Trophoblast cell (in vitro differentiated cells and primary cell): ENCODE measurements at regions not wholly inside any gene's neighbourhood (a gene's known extent, or its start where the extent isn't known, plus 50 kb on each side); places are given as distances from the start of the nearest gene placed in this dataset.

Experiments used
- DNase-seq, 2 donors: peaks; one replicate each; pipeline ENCODE4 v3.0.0-alpha.2; 2016
- H2AFZ ChIP-seq: 2 replicates; pipeline ENCODE4 v1.6.1; 2013; ENCODE audit warnings: low read length, moderate library complexity, mild to moderate bottlenecking; ENCODE audit not compliant: insufficient read depth, poor library complexity
- H2AK5ac ChIP-seq: 2 replicates; pipeline ENCODE4 v1.6.1; 2013; ENCODE audit warnings: mild to moderate bottlenecking, low read length
- H2BK120ac ChIP-seq: 2 replicates; pipeline ENCODE4 v1.6.1; 2013; ENCODE audit warnings: low read length, mild to moderate bottlenecking, moderate library complexity; ENCODE audit not compliant: insufficient read depth, poor library complexity
- H2BK12ac ChIP-seq: 2 replicates; pipeline ENCODE4 v1.6.1; 2013; ENCODE audit warnings: mild to moderate bottlenecking, low read length, moderate library complexity
- H2BK5ac ChIP-seq: 2 replicates; pipeline ENCODE4 v1.6.1; 2013; ENCODE audit warnings: low read length, low read depth, moderate library complexity, mild to moderate bottlenecking; ENCODE audit not compliant: poor library complexity
- H3K14ac ChIP-seq: 2 replicates; pipeline ENCODE4 v1.6.1; 2013; ENCODE audit warnings: mild to moderate bottlenecking, low read length
- H3K18ac ChIP-seq: 2 replicates; pipeline ENCODE4 v1.6.1; 2013; ENCODE audit warnings: mild to moderate bottlenecking, low read length
- H3K23ac ChIP-seq: 2 replicates; pipeline ENCODE4 v1.6.1; 2013; ENCODE audit warnings: low read length
- H3K27ac ChIP-seq: 2 replicates; pipeline ENCODE4 v1.5.1; 2013; ENCODE audit warnings: low read depth, mild to moderate bottlenecking, inconsistent platforms, low read length, moderate library complexity
- H3K27me3 ChIP-seq: 2 replicates; pipeline ENCODE4 v1.6.1; 2013; ENCODE audit warnings: inconsistent platforms, mild to moderate bottlenecking, low read length, moderate library complexity; ENCODE audit not compliant: insufficient read depth
- H3K36me3 ChIP-seq, 2 experiments: 1 replicate in 1 of 2; 2 replicates in 1 of 2; pipeline ENCODE4 v1.6.1; 2013; ENCODE audit warnings: low read length in 2 of 2, mild to moderate bottlenecking in 2 of 2, moderate library complexity in 1 of 2; ENCODE audit not compliant: insufficient read depth in 2 of 2, control insufficient read depth in 1 of 2
- H3K4ac ChIP-seq: 2 replicates; pipeline ENCODE4 v1.6.1; 2013; ENCODE audit warnings: low read depth, mild to moderate bottlenecking, low read length, moderate library complexity
- H3K4me1 ChIP-seq, 2 experiments: 1 replicate in 1 of 2; 2 replicates in 1 of 2; pipeline ENCODE4 v1.6.1; 2013; ENCODE audit warnings: low read length in 2 of 2, mild to moderate bottlenecking in 2 of 2, moderate library complexity in 1 of 2; ENCODE audit not compliant: insufficient read depth in 2 of 2, control insufficient read depth in 1 of 2
- H3K4me2 ChIP-seq: 2 replicates; pipeline ENCODE4 v1.6.1; 2013; ENCODE audit warnings: inconsistent platforms, mild to moderate bottlenecking, low read length, moderate library complexity
- H3K4me3 ChIP-seq: 2 replicates; pipeline ENCODE4 v1.5.1; 2013; ENCODE audit warnings: mild to moderate bottlenecking, low read depth, low read length, inconsistent platforms
- H3K79me1 ChIP-seq: one replicate; pipeline ENCODE4 v1.6.1; 2013; ENCODE audit warnings: low read length
- H3K79me2 ChIP-seq: 2 replicates; pipeline ENCODE4 v1.6.1; 2013; ENCODE audit warnings: low read length, mild to moderate bottlenecking; ENCODE audit not compliant: control insufficient read depth, insufficient read depth, poor library complexity
- H3K9ac ChIP-seq: 2 replicates; pipeline ENCODE4 v1.6.1; 2013; ENCODE audit warnings: mild to moderate bottlenecking, low read length
- H3K9me3 ChIP-seq: 2 replicates; pipeline ENCODE4 v1.6.1; 2013; ENCODE audit warnings: low read depth, mild to moderate bottlenecking, control low read depth, inconsistent platforms, low read length; ENCODE audit not compliant: insufficient read depth
- H4K12ac ChIP-seq: 2 replicates; pipeline ENCODE4 v1.6.1; 2013; ENCODE audit warnings: low read depth, mild to moderate bottlenecking, low read length, moderate library complexity
- H4K8ac ChIP-seq: 2 replicates; pipeline ENCODE4 v1.6.1; 2013; ENCODE audit warnings: low read depth, mild to moderate bottlenecking, low read length, moderate library complexity
- H4K91ac ChIP-seq: one replicate; pipeline ENCODE4 v1.6.1; 2013; ENCODE audit warnings: low read depth, mild to moderate bottlenecking, low read length, moderate library complexity
- WGBS: extraction: QIAGEN DNeasy Blood & Tissue Kit; methylation state at CpG from one replicate; pipeline ENCODE4 v1.1.7; 2013; ENCODE audit warnings: missing lambda C conversion rate; ENCODE audit not compliant: insufficient read length, insufficient coverage; ENCODE audit errors: extremely low coverage; 5-methylcytosine and 5-hydroxymethylcytosine counted together

DNA sequence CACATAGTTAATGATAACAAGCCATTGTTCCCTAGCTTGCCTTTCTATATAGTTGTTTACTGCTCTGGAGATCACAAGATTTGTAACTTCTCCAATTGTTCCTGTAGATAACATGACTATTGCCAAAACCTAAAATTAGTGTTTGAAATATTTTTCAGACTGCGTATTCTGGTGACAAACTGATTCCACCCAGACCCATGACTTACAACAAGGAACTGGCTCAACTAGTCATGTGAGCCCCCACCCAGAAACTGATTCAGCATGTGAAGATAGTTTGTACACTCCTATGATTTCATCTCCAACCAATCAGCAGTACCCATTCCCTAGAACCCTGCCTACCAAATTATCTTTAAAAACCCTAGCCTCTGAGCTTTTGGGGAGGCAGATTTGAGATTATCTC lies 131.4 kb upstream of the BCL9 start:
- no peak overlapping the region for H3K4me2 ChIP-seq
- no peak overlapping the region for H2AFZ ChIP-seq
- peak; percentile 33 to 82 for DNase-seq
- no peak overlapping the region for H2BK12ac ChIP-seq
- H3K79me1 ChIP-seq = no peaks in the 10 kb centered on the region
- H3K27me3 ChIP-seq = no peaks in the 10 kb centered on the region
- no peak overlapping the region for H2BK5ac ChIP-seq
- no peak overlapping the region for H2AK5ac ChIP-seq
- no peak overlapping the region for H3K4ac ChIP-seq
- no peak overlapping the region for H3K23ac ChIP-seq
- H3K9me3 ChIP-seq = no peaks in the 10 kb centered on the region
- no CpG with 5 or more reads among the region's 1 CpG for WGBS
- no peak overlapping the region for H3K27ac ChIP-seq
- no peak overlapping the region for H4K8ac ChIP-seq
- no peak overlapping the region for H2BK120ac ChIP-seq
- no peak overlapping the region for H3K4me3 ChIP-seq
- H4K12ac ChIP-seq = no peak overlapping the region
- no peak overlapping the region for H3K14ac ChIP-seq
- no peak overlapping the region for H3K18ac ChIP-seq
- H3K79me2 ChIP-seq = no peaks in the 10 kb centered on the region
- H3K36me3 ChIP-seq = no peaks in the 10 kb centered on the region
- H3K9ac ChIP-seq = no peak overlapping the region
- no peaks in the 10 kb centered on the region for H3K4me1 ChIP-seq
- H4K91ac ChIP-seq = no peak overlapping the region

DNA sequence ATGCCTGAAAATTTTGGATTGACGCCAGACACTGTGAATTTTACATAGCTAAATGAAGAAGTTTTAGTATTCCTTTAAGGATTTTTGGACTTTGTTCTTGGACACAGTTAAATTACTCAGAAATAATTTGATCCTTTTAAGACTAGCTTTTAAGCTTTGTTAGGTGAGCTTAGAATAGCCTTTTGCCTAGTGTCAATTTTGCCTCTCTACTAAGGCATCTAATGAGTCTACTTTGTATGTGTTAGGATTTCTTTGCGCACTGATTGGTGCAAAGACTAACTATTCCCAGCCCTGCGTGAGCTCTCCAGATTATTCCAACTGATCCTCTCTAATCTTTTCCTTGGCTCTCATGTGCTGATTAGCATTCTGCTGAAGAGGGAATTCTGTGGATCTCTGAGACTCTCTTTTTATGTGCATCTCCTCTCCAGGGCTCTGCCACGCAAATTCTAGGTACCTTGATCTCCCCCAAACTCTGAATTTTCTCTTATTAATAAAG lies 128.1 kb upstream of the BCL9 start:
- no peak overlapping the region for H3K23ac ChIP-seq
- H3K9me3 ChIP-seq = no peaks in the 10 kb centered on the region
- no peak overlapping the region for H4K8ac ChIP-seq
- H3K4me1 ChIP-seq = no peaks in the 10 kb centered on the region
- H3K27me3 ChIP-seq = no peaks in the 10 kb centered on the region
- H3K79me2 ChIP-seq = no peaks in the 10 kb centered on the region
- no CpG with 5 or more reads among the region's 4 CpGs for WGBS
- no peak overlapping the region for H2AFZ ChIP-seq
- no peak overlapping the region for H3K27ac ChIP-seq
- H3K9ac ChIP-seq = no peak overlapping the region
- no peak overlapping the region for H3K4me3 ChIP-seq
- no peaks in the 10 kb centered on the region for H3K36me3 ChIP-seq
- no peak overlapping the region for H3K4ac ChIP-seq
- DNase-seq = no peak
- H3K14ac ChIP-seq = no peak overlapping the region
- no peak overlapping the region for H3K4me2 ChIP-seq
- no peak overlapping the region for H2BK120ac ChIP-seq
- H2BK5ac ChIP-seq = no peak overlapping the region
- H3K79me1 ChIP-seq = no peaks in the 10 kb centered on the region
- H2BK12ac ChIP-seq = no peak overlapping the region
- no peak overlapping the region for H3K18ac ChIP-seq
- H4K12ac ChIP-seq = no peak overlapping the region
- no peak overlapping the region for H2AK5ac ChIP-seq
- H4K91ac ChIP-seq = no peak overlapping the region

DNA sequence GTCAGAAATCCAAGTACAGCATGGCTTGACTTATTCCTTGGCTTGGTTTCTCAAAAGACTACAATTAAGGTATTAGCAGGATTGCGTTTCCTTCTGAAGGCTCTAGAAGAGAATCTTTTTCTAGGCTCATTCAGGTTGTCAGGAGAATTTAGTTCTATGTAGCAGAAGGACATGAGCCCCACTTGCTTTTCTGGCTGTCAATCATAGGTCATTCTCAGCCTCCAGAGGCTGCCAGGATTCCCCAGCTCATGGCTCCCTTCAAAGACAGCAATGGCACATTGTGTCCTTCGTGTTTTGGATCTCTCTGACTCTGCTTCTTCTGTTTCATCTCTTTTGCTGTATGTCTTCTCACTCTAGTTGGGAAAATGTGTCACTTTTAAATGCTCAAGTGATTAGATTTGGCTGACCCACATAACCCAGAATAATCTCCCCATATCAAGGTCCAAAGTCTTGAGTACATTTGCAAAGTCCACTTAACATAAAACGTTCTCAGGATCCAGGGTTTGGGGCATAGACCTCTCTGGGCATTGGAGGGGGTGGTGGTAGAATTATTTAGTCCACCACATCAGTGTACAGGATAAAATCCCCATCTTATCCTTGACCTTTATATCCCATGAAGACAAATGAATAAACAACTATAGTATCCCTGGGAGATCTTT lies 126.7 kb upstream of the BCL9 start:
- Histone ChIP-seq H3K4ac (no peak overlapping the region), H3K27me3 (no peaks in the 10 kb centered on the region), H3K36me3 (no peaks in the 10 kb centered on the region), H3K79me2 (no peaks in the 10 kb centered on the region), H3K14ac (no peak overlapping the region), H3K27ac (no peak overlapping the region), H3K4me3 (no peak overlapping the region), H2AFZ (no peak overlapping the region), H2BK12ac (no peak overlapping the region), H2BK5ac (no peak overlapping the region), H3K4me1 (no peaks in the 10 kb centered on the region), H3K18ac (no peak overlapping the region), H4K91ac (no peak overlapping the region), H3K23ac (no peak overlapping the region), H2AK5ac (no peak overlapping the region), H3K9me3 (peaks cover 4% of the 10 kb centered on the region), H3K9ac (no peak overlapping the region), H4K12ac (no peak overlapping the region), H2BK120ac (no peak overlapping the region), H4K8ac (no peak overlapping the region), H3K4me2 (no peak overlapping the region), H3K79me1 (no peaks in the 10 kb centered on the region)
- DNase-seq = no peak
- no CpG with 5 or more reads among the region's 3 CpGs for WGBS

DNA sequence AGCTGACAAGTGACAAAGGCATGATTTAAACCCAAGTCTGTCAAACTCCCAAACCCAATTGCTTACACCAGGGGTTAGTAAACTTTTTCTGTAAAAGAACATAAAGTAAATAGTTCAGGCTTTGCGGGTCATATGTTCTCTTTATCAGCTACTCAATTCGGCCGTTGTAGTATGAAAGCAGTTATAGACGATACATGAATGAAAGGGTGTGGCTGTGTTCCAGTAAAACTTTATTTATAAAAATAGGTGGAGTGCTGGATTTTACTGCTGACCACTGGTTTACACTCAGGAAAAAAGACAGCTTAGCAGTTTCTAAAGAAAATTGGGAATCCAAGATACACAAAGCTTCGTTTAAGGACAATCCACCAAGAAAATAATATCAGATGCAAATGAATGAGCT lies 124.3 kb upstream of the BCL9 start:
- Histone ChIP-seq H3K9me3 (peaks cover 4% of the 10 kb centered on the region), H3K79me2 (no peaks in the 10 kb centered on the region), H3K4me3 (no peak overlapping the region), H2BK5ac (no peak overlapping the region), H3K18ac (no peak overlapping the region), H3K27ac (no peak overlapping the region), H2AFZ (no peak overlapping the region), H3K36me3 (no peaks in the 10 kb centered on the region), H3K4me1 (no peaks in the 10 kb centered on the region), H2AK5ac (no peak overlapping the region), H2BK12ac (no peak overlapping the region), H4K91ac (no peak overlapping the region), H3K4ac (no peak overlapping the region), H3K9ac (no peak overlapping the region), H2BK120ac (no peak overlapping the region), H3K23ac (no peak overlapping the region), H4K8ac (no peak overlapping the region), H3K4me2 (no peak overlapping the region), H3K27me3 (no peaks in the 10 kb centered on the region), H3K14ac (no peak overlapping the region), H3K79me1 (no peaks in the 10 kb centered on the region), H4K12ac (no peak overlapping the region)
- no CpG with 5 or more reads among the region's 5 CpGs for WGBS
- DNase-seq = no peak
